Progenitor cell of endocrine pancreas (in vitro differentiated cells): ENCODE measurements at regions not wholly inside any gene's neighbourhood (a gene's known extent, or its start where the extent isn't known, plus 50 kb on each side); places are given as distances from the start of the nearest gene placed in this dataset.

Experiments used
- DNase-seq: peaks from one replicate; pipeline ENCODE4 v3.0.0; 2021; ENCODE audit warnings: low spot score; ENCODE audit not compliant: unreplicated experiment
- H3K27ac Mint-ChIP-seq: 2 replicates; pipeline ENCODE4 v1.8.0; 2021; ENCODE audit warnings: mild to moderate bottlenecking, moderate library complexity, mixed read lengths
- H3K27me3 Mint-ChIP-seq: 2 replicates; pipeline ENCODE4 v1.8.0; 2021; ENCODE audit warnings: mixed read lengths
- H3K36me3 Mint-ChIP-seq: 2 replicates; pipeline ENCODE4 v1.8.0; 2022; ENCODE audit warnings: mixed read lengths; ENCODE audit not compliant: insufficient read depth
- H3K4me1 Mint-ChIP-seq: 2 replicates; pipeline ENCODE4 v1.8.0; 2021; ENCODE audit warnings: low read depth, mixed read lengths
- H3K4me3 Mint-ChIP-seq: 2 replicates; pipeline ENCODE4 v1.8.0; 2021; ENCODE audit warnings: low read depth, mild to moderate bottlenecking, moderate library complexity, mixed read lengths
- H3K9me3 Mint-ChIP-seq: 2 replicates; pipeline ENCODE4 v1.8.0; 2021; ENCODE audit warnings: low read depth, mixed read lengths
- CTCF ChIP-seq: fragments of 200-600 bp; sonication (generic); IDR thresholded peaks from one replicate; pipeline ENCODE4 v1.5.0; 2021; ENCODE audit warnings: antibody characterized with exemption, mild to moderate bottlenecking; ENCODE audit not compliant: unreplicated experiment

- H3K4me3 Mint-ChIP-seq: no peak overlapping the region
- H3K27ac Mint-ChIP-seq: no peak overlapping the region
- H3K36me3 Mint-ChIP-seq: peaks cover 3% of the 10 kb centered on the region
- TF ChIP-seq CTCF: no peak
- H3K27me3 Mint-ChIP-seq: no peaks in the 10 kb centered on the region
- peaks cover 36% of the 10 kb centered on the region for H3K9me3 Mint-ChIP-seq
- H3K4me1 Mint-ChIP-seq: peaks cover 2% of the 10 kb centered on the region
- no peak for DNase-seq
Observed at GRCh38 chr10:121015916-121016315, 164.8 kb downstream of the WDR11 start.

GRCh38 chr10:121024905-121025584 lies 173.9 kb downstream of the WDR11 start:
- no peak for TF ChIP-seq CTCF
- no peaks in the 10 kb centered on the region for H3K27me3 Mint-ChIP-seq
- no peaks in the 10 kb centered on the region for H3K36me3 Mint-ChIP-seq
- DNase-seq: no peak
- H3K4me1 Mint-ChIP-seq: peaks cover 13% of the 10 kb centered on the region
- no peak overlapping the region for H3K27ac Mint-ChIP-seq
- peaks cover 13% of the 10 kb centered on the region for H3K9me3 Mint-ChIP-seq
- H3K4me3 Mint-ChIP-seq: no peak overlapping the region

GRCh38 chr10:121025731-121026130 lies 174.6 kb downstream of the WDR11 start:
- no peak for DNase-seq
- Mint-ChIP-seq H3K9me3 (peaks cover 8% of the 10 kb centered on the region), H3K4me3 (no peak overlapping the region), H3K36me3 (no peaks in the 10 kb centered on the region), H3K27ac (peak overlapping the region; percentile 60), H3K4me1 (peaks cover 13% of the 10 kb centered on the region), H3K27me3 (no peaks in the 10 kb centered on the region)
- TF ChIP-seq CTCF: no peak

GRCh38 chr10:121027371-121027770 lies 176.2 kb downstream of the WDR11 start:
- H3K36me3 Mint-ChIP-seq: no peaks in the 10 kb centered on the region
- no peak for TF ChIP-seq CTCF
- H3K27ac Mint-ChIP-seq: no peak overlapping the region
- no peak for DNase-seq
- peaks cover 13% of the 10 kb centered on the region for H3K4me1 Mint-ChIP-seq
- H3K9me3 Mint-ChIP-seq: no peaks in the 10 kb centered on the region
- no peak overlapping the region for H3K4me3 Mint-ChIP-seq
- no peaks in the 10 kb centered on the region for H3K27me3 Mint-ChIP-seq

GRCh38 chr10:121032460-121032859 lies 181.3 kb downstream of the WDR11 start:
- peaks cover 17% of the 10 kb centered on the region for H3K4me1 Mint-ChIP-seq
- DNase-seq: no peak
- peaks cover 2% of the 10 kb centered on the region for H3K36me3 Mint-ChIP-seq
- H3K27me3 Mint-ChIP-seq: no peaks in the 10 kb centered on the region
- no peak overlapping the region for H3K4me3 Mint-ChIP-seq
- H3K27ac Mint-ChIP-seq: no peak overlapping the region
- no peak for TF ChIP-seq CTCF
- H3K9me3 Mint-ChIP-seq: peaks cover 4% of the 10 kb centered on the region
